ENCODE measurements at regions not wholly inside any gene's neighbourhood (a gene's known extent, or its start where the extent isn't known, plus 50 kb on each side); places are given as distances from the start of the nearest gene placed in this dataset.

DNA sequence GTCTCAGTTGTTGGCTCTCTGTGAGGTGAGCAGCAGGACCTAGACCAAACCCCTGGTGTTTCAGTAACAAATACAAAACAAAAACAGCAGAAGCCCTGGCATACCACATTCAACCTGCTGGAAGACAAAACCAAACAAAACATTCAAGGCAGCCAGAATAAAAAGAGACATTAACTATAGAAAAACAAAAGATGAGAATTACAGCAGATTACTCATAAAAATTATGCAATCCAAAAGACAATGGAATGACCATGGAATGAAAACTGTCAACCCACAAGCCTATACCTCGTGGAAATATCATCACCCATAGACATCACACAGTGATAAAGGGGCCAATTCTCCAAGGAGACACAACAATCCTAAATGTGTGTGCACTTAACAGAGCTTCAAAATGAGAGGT lies 106.0 kb upstream of the IQSEC1 start:
- no peaks in the 10 kb centered on the region for H3K27me3 Mint-ChIP-seq (ENCODE audit: insufficient read depth)
- H3K9me3 Mint-ChIP-seq = peaks cover 27% of the 10 kb centered on the region
- H3K27me3 ChIP-seq (ENCODE audit: control insufficient read depth, insufficient read depth, low read length, poor library complexity, severe bottlenecking) = no peaks in the 10 kb centered on the region
- no peaks in the 10 kb centered on the region for H3K36me3 Mint-ChIP-seq (ENCODE audit: low read depth)
- no peak overlapping the region for H3K4me3 ChIP-seq (ENCODE audit: low read length)
- no peaks in the 10 kb centered on the region for H3K4me1 ChIP-seq (ENCODE audit: control insufficient read depth, insufficient read depth, low read length)
- no peak overlapping the region for H3K27ac Mint-ChIP-seq
- no peak overlapping the region for H3K9ac ChIP-seq (ENCODE audit: extremely low read depth, low read length, poor library complexity, severe bottlenecking)
- H3K36me3 ChIP-seq (ENCODE audit: control insufficient read depth, insufficient read depth, low read length) = no peaks in the 10 kb centered on the region
- no peak overlapping the region for H3K27ac ChIP-seq (ENCODE audit: low read depth, low read length)
- H3K4me1 Mint-ChIP-seq = no peaks in the 10 kb centered on the region
- peaks cover 12% of the 10 kb centered on the region for H3K9me3 ChIP-seq (ENCODE audit: control insufficient read depth, low read length)
- no peak for DNase-seq
- 92% methylated on average over 1 of the region's 1 CpG; no CpG with 5 or more reads in 1 of the 2 experiments for WGBS, 2 experiments (ENCODE audit: insufficient coverage in 1 of 2, insufficient read length in 1 of 2)
- TF ChIP-seq, protein P1, sequence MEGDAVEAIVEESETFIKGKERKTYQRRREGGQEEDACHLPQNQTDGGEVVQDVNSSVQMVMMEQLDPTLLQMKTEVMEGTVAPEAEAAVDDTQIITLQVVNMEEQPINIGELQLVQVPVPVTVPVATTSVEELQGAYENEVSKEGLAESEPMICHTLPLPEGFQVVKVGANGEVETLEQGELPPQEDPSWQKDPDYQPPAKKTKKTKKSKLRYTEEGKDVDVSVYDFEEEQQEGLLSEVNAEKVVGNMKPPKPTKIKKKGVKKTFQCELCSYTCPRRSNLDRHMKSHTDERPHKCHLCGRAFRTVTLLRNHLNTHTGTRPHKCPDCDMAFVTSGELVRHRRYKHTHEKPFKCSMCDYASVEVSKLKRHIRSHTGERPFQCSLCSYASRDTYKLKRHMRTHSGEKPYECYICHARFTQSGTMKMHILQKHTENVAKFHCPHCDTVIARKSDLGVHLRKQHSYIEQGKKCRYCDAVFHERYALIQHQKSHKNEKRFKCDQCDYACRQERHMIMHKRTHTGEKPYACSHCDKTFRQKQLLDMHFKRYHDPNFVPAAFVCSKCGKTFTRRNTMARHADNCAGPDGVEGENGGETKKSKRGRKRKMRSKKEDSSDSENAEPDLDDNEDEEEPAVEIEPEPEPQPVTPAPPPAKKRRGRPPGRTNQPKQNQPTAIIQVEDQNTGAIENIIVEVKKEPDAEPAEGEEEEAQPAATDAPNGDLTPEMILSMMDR (conservative IDR thresholded peaks at IDR 0.05) = no peak
- H3K4me3 Mint-ChIP-seq = no peak overlapping the region

DNA sequence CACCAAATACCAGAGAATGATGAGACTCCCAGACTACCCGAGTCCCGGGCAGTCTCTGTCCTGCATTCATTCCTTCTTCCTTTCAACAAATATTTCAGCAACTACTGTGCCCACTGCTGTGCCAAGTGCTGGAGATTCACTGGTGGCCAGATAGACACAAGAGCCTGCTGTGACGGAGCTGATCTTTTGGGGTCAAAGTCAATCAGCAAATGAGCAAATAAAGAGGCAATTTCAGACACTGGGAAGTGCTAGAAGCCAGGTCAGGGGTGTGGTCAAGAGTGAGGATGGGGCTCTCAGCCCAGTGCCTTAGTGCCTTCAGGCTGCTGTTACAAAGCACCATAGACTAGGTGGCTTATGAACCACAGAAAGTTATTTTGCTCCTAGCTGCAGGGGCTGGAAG lies 104.9 kb upstream of the IQSEC1 start:
- no peak overlapping the region for H3K4me3 ChIP-seq (ENCODE audit: low read length)
- no peak overlapping the region for H3K27ac ChIP-seq (ENCODE audit: low read depth, low read length)
- H3K36me3 ChIP-seq (ENCODE audit: control insufficient read depth, insufficient read depth, low read length) = no peaks in the 10 kb centered on the region
- H3K27ac Mint-ChIP-seq = no peak overlapping the region
- WGBS, 2 experiments (ENCODE audit: insufficient coverage in 1 of 2, insufficient read length in 1 of 2) = 82 to 91% methylated on average over 2 to 3 of the region's 3 CpGs
- no peak overlapping the region for H3K4me3 Mint-ChIP-seq
- no peaks in the 10 kb centered on the region for H3K4me1 Mint-ChIP-seq
- peaks cover 12% of the 10 kb centered on the region for H3K9me3 ChIP-seq (ENCODE audit: control insufficient read depth, low read length)
- H3K27me3 Mint-ChIP-seq (ENCODE audit: insufficient read depth) = no peaks in the 10 kb centered on the region
- TF ChIP-seq, protein P1 (conservative IDR thresholded peaks at IDR 0.05) = no peak
- no peaks in the 10 kb centered on the region for H3K36me3 Mint-ChIP-seq (ENCODE audit: low read depth)
- DNase-seq = no peak
- no peaks in the 10 kb centered on the region for H3K4me1 ChIP-seq (ENCODE audit: control insufficient read depth, insufficient read depth, low read length)
- peaks cover 27% of the 10 kb centered on the region for H3K9me3 Mint-ChIP-seq
- no peak overlapping the region for H3K9ac ChIP-seq (ENCODE audit: extremely low read depth, low read length, poor library complexity, severe bottlenecking)
- H3K27me3 ChIP-seq (ENCODE audit: control insufficient read depth, insufficient read depth, low read length, poor library complexity, severe bottlenecking) = no peaks in the 10 kb centered on the region

DNA sequence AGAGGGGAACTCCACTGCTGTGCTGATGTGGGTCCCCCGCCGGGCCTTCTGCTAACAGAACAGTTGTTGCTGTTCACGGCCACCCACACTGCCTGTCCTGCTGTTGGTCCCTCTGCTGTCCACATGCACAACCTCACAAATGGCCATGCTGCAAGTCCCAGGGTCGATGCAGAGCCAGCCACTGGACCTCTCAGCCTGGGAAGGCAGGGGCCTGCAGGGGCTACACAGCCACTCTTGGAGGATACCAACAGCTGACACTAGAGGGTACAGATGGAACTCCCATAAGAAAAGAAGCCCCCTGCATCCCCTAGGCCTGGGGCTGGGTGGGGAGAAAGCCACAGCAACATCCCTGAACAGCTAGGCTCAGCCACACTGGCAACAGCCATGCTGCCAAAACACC lies 104.4 kb upstream of the IQSEC1 start:
- Mint-ChIP-seq H3K9me3 (peaks cover 27% of the 10 kb centered on the region), H3K4me3 (no peak overlapping the region), H3K27ac (no peak overlapping the region), H3K4me1 (no peaks in the 10 kb centered on the region), H3K27me3 (ENCODE audit: insufficient read depth) (no peaks in the 10 kb centered on the region), H3K36me3 (ENCODE audit: low read depth) (no peaks in the 10 kb centered on the region)
- Histone ChIP-seq H3K4me3 (ENCODE audit: low read length) (no peak overlapping the region), H3K27ac (ENCODE audit: low read depth, low read length) (no peak overlapping the region), H3K4me1 (ENCODE audit: control insufficient read depth, insufficient read depth, low read length) (no peaks in the 10 kb centered on the region), H3K27me3 (ENCODE audit: control insufficient read depth, insufficient read depth, low read length, poor library complexity, severe bottlenecking) (no peaks in the 10 kb centered on the region), H3K36me3 (ENCODE audit: control insufficient read depth, insufficient read depth, low read length) (no peaks in the 10 kb centered on the region), H3K9me3 (ENCODE audit: control insufficient read depth, low read length) (peaks cover 12% of the 10 kb centered on the region), H3K9ac (ENCODE audit: extremely low read depth, low read length, poor library complexity, severe bottlenecking) (no peak overlapping the region)
- DNase-seq = no peak
- 82 to 89% methylated on average over 3 to 4 of the region's 4 CpGs for WGBS, 2 experiments (ENCODE audit: insufficient coverage in 1 of 2, insufficient read length in 1 of 2)
- TF ChIP-seq, protein P1 (conservative IDR thresholded peaks at IDR 0.05) = no peak

All from endodermal cell (in vitro differentiated cells).